ENCODE measurements at regions not wholly inside any gene's neighbourhood (a gene's known extent, or its start where the extent isn't known, plus 50 kb on each side); places are given as distances from the start of the nearest gene placed in this dataset.

GRCh38 chr1:187241971-187242370, 413.2 kb downstream of the PLA2G4A start:
- no peak for TF ChIP-seq CTCF (IDR thresholded peaks at IDR 0.05)
- no peak for TF ChIP-seq EP300 (IDR thresholded peaks at IDR 0.05)
- TF ChIP-seq POLR2A (IDR thresholded peaks at IDR 0.05), result no peak
- no peak for TF ChIP-seq POLR2AphosphoS5 (IDR thresholded peaks at IDR 0.05)

Measured in sigmoid colon (tissue), 4 donors.